GM23338 (cell line): ENCODE measurements at regions not wholly inside any gene's neighbourhood (a gene's known extent, or its start where the extent isn't known, plus 50 kb on each side); places are given as distances from the start of the nearest gene placed in this dataset.

Source experiments
- ATAC-seq: fragments of 200-7000 bp; cut with Tn5 transposase; 3 replicates; pipeline ENCODE4 v1.9.1; 2020
- DNase-seq: peaks from one replicate; pipeline ENCODE4 v3.0.0-alpha.2; 2015; ENCODE audit warnings: low spot score
- H2AFZ ChIP-seq: fragments of 200-600 bp; sonication (generic); 2 replicates; pipeline ENCODE4 v1.8.0; 2016; ENCODE audit warnings: antibody characterized with exemption, mild to moderate bottlenecking, moderate library complexity
- H3F3A ChIP-seq: fragments of 200-600 bp; sonication (generic); replicated peaks from 2 replicates; pipeline ENCODE4 v1.8.0; 2017; ENCODE audit warnings: antibody characterized with exemption, mixed run types, low read depth
- H3K27ac ChIP-seq: fragments of 200-600 bp; sonication (generic); 2 replicates; pipeline ENCODE4 v1.6.1; 2016; ENCODE audit warnings: low read depth
- H3K27me3 ChIP-seq: fragments of 200-600 bp; sonication (generic); 2 replicates; pipeline ENCODE4 v1.8.0; 2016; ENCODE audit warnings: mild to moderate bottlenecking, mixed run types, moderate library complexity; ENCODE audit not compliant: insufficient read depth
- H3K36me3 ChIP-seq: fragments of 200-600 bp; sonication (generic); 2 replicates; pipeline ENCODE4 v1.8.0; 2016; ENCODE audit warnings: mild to moderate bottlenecking; ENCODE audit not compliant: insufficient read depth
- H3K4me1 ChIP-seq: fragments of 200-600 bp; sonication (generic); 2 replicates; pipeline ENCODE4 v1.8.0; 2016; ENCODE audit warnings: mild to moderate bottlenecking, moderate library complexity; ENCODE audit not compliant: insufficient read depth
- H3K4me2 ChIP-seq: fragments of 200-600 bp; sonication (generic); 2 replicates; pipeline ENCODE4 v1.7.1; 2017; ENCODE audit warnings: mixed run types
- H3K4me3 ChIP-seq: fragments of 200-600 bp; sonication (generic); 2 replicates; pipeline ENCODE4 v1.6.1; 2016; ENCODE audit warnings: mixed run types
- H3K79me2 ChIP-seq: fragments of 200-600 bp; sonication (generic); replicated peaks from 2 replicates; pipeline ENCODE4 v1.8.0; 2017; ENCODE audit warnings: mild to moderate bottlenecking; ENCODE audit not compliant: insufficient read depth
- H3K9me2 ChIP-seq: fragments of 200-600 bp; sonication (generic); 2 replicates; pipeline ENCODE4 v1.8.0; 2017; ENCODE audit not compliant: insufficient read depth
- H4K20me1 ChIP-seq: fragments of 200-600 bp; sonication (generic); replicated peaks from 2 replicates; pipeline ENCODE4 v1.8.0; 2017; ENCODE audit warnings: mild to moderate bottlenecking; ENCODE audit not compliant: insufficient read depth
- H3K27ac Mint-ChIP-seq: 2 replicates; pipeline ENCODE4 v1.8.0; 2020; ENCODE audit warnings: inconsistent platforms, mild to moderate bottlenecking, moderate library complexity, mixed read lengths
- H3K27me3 Mint-ChIP-seq: 3 replicates; pipeline ENCODE4 v1.8.0; 2022; ENCODE audit warnings: low read depth, mild to moderate bottlenecking, moderate library complexity, mixed read lengths, inconsistent platforms; ENCODE audit not compliant: insufficient read depth, poor library complexity
- H3K36me3 Mint-ChIP-seq: 3 replicates; pipeline ENCODE4 v1.8.0; 2021; ENCODE audit warnings: low read depth, mild to moderate bottlenecking, inconsistent platforms, moderate library complexity, mixed read lengths
- H3K4me1 Mint-ChIP-seq: 3 replicates; pipeline ENCODE4 v1.8.0; 2020; ENCODE audit warnings: mild to moderate bottlenecking, inconsistent platforms, mixed read lengths
- H3K4me3 Mint-ChIP-seq: 3 replicates; pipeline ENCODE4 v1.8.0; 2021; ENCODE audit warnings: moderate library complexity, mild to moderate bottlenecking, inconsistent platforms, mixed read lengths
- H3K9me3 Mint-ChIP-seq: 3 replicates; pipeline ENCODE4 v1.8.0; 2020; ENCODE audit warnings: moderate library complexity, mild to moderate bottlenecking, inconsistent platforms, mixed read lengths
- CREB1 ChIP-seq: fragments of 250-450 bp; sonication (Bioruptor Pico); IDR thresholded peaks from 2 replicates; pipeline ENCODE4 v1.5.0; 2020; ENCODE audit warnings: low read depth, mild to moderate bottlenecking, moderate library complexity
- EZH2 ChIP-seq: fragments of 200-600 bp; sonication (generic); IDR thresholded peaks from one replicate; pipeline ENCODE4 v1.8.0; 2017; ENCODE audit warnings: antibody characterized with exemption, mild to moderate bottlenecking, low read depth; ENCODE audit not compliant: unreplicated experiment
- EZH2phosphoT487 ChIP-seq: fragments of 200-600 bp; sonication (generic); IDR thresholded peaks from one replicate; pipeline ENCODE4 v1.8.1; 2018; ENCODE audit warnings: antibody characterized with exemption; ENCODE audit not compliant: unreplicated experiment
- JUNB ChIP-seq: IDR thresholded peaks from one replicate; pipeline ENCODE4 v1.6.1; 2016; ENCODE audit warnings: antibody characterized with exemption; ENCODE audit not compliant: unreplicated experiment
- NANOG ChIP-seq: IDR thresholded peaks from 2 replicates; pipeline ENCODE4 v1.6.1; 2016; ENCODE audit warnings: antibody characterized with exemption, borderline replicate concordance
- POLR2AphosphoS5 ChIP-seq: IDR thresholded peaks from 2 replicates; pipeline ENCODE4 v1.6.1; 2016; ENCODE audit warnings: antibody characterized with exemption, low read depth
- STAT1 ChIP-seq: IDR thresholded peaks from one replicate; pipeline ENCODE4 v1.6.1; 2016; ENCODE audit warnings: antibody characterized with exemption; ENCODE audit not compliant: unreplicated experiment
- ZNF114 ChIP-seq: fragments of 250-450 bp; sonication (Bioruptor Pico); IDR thresholded peaks from 2 replicates; pipeline ENCODE4 v1.5.0; 2020; ENCODE audit warnings: mild to moderate bottlenecking, moderate library complexity
- ZNF331 ChIP-seq: fragments of 250-450 bp; sonication (Bioruptor Pico); IDR thresholded peaks from 2 replicates; pipeline ENCODE4 v1.5.0; 2020; ENCODE audit warnings: low read depth, mild to moderate bottlenecking, moderate library complexity
- TF ChIP-seq, protein P1 (sequence below): fragments of 250-450 bp; sonication (Bioruptor Pico); IDR thresholded peaks from 2 replicates; pipeline ENCODE4 v1.5.0; 2020; ENCODE audit warnings: mild to moderate bottlenecking, moderate library complexity
- TF ChIP-seq, protein P2 (sequence below): IDR thresholded peaks from 2 replicates; pipeline ENCODE4 v1.6.1; 2016; ENCODE audit warnings: antibody characterized with exemption
- TF ChIP-seq, protein P3 (sequence below), 2 experiments: fragments of 200-600 bp in 1 of 2; sonication (generic) in 1 of 2; conservative IDR thresholded peaks; 2 replicates each; pipeline versions ENCODE4 v1.5.1 to v1.6.1; 2016 to 2017; ENCODE audit warnings: antibody characterized with exemption in 2 of 2, low read depth in 2 of 2, mild to moderate bottlenecking in 2 of 2, moderate library complexity in 1 of 2

DNA sequence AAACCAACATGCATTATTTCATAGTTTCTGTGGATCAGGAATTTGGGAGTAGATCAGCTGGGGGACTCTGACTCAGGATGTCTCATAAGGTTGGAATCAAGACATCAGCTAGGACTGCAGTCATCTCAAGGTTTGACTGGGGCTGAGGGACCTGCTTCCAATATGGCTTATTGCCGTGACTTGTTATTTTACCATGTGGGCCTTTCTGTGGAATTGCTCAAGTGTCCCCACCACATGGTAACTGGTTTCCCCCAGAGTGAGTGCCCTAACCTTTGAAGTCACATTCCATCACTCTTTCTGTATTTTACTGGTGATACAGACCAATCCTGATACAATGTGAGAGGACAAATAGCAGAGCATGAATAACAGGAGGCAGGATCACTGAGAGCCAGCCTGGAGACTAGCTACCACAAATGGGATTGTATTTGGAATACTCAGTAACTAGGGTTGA lies 70.2 kb upstream of the ELL2 start:
- DNase-seq = no peak

DNA sequence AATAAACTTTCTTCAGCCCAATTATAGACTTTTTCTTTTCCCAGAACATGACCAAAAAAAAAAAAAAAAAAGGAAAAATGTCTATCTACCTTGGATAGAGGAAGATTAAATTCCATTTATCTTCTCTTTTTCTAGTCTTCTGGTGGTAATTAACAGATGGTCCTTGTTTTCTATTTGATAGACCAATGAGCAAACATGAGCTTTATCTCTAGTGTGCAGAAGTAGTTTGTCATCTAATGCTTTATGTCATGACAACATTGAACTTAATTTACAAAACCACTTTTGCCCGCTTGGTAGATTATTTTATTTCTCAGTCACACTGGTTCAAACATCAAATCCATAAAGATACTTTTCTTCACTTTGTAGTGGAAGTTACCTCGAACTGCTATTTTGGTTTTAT lies 69.5 kb upstream of the ELL2 start:
- Histone ChIP-seq H3K27ac (no peak overlapping the region), H3K4me2 (no peak overlapping the region), H3K9me2 (no peaks in the 10 kb centered on the region), H3K79me2 (no peaks in the 10 kb centered on the region), H2AFZ (no peak overlapping the region), H3K27me3 (no peaks in the 10 kb centered on the region), H3F3A (no peaks in the 10 kb centered on the region), H4K20me1 (no peaks in the 10 kb centered on the region), H3K4me3 (no peak overlapping the region), H3K4me1 (no peaks in the 10 kb centered on the region), H3K36me3 (no peaks in the 10 kb centered on the region)
- Mint-ChIP-seq H3K4me1 (no peaks in the 10 kb centered on the region), H3K4me3 (no peak overlapping the region), H3K27me3 (no peaks in the 10 kb centered on the region), H3K27ac (no peak overlapping the region), H3K36me3 (no peaks in the 10 kb centered on the region), H3K9me3 (no peaks in the 10 kb centered on the region)
- ATAC-seq = no peak
- no peak for DNase-seq
- no peak for TF ChIP-seq JUNB
- TF ChIP-seq ZNF114 (CRISPR knock-in tag) = no peak
- TF ChIP-seq, protein P1, sequence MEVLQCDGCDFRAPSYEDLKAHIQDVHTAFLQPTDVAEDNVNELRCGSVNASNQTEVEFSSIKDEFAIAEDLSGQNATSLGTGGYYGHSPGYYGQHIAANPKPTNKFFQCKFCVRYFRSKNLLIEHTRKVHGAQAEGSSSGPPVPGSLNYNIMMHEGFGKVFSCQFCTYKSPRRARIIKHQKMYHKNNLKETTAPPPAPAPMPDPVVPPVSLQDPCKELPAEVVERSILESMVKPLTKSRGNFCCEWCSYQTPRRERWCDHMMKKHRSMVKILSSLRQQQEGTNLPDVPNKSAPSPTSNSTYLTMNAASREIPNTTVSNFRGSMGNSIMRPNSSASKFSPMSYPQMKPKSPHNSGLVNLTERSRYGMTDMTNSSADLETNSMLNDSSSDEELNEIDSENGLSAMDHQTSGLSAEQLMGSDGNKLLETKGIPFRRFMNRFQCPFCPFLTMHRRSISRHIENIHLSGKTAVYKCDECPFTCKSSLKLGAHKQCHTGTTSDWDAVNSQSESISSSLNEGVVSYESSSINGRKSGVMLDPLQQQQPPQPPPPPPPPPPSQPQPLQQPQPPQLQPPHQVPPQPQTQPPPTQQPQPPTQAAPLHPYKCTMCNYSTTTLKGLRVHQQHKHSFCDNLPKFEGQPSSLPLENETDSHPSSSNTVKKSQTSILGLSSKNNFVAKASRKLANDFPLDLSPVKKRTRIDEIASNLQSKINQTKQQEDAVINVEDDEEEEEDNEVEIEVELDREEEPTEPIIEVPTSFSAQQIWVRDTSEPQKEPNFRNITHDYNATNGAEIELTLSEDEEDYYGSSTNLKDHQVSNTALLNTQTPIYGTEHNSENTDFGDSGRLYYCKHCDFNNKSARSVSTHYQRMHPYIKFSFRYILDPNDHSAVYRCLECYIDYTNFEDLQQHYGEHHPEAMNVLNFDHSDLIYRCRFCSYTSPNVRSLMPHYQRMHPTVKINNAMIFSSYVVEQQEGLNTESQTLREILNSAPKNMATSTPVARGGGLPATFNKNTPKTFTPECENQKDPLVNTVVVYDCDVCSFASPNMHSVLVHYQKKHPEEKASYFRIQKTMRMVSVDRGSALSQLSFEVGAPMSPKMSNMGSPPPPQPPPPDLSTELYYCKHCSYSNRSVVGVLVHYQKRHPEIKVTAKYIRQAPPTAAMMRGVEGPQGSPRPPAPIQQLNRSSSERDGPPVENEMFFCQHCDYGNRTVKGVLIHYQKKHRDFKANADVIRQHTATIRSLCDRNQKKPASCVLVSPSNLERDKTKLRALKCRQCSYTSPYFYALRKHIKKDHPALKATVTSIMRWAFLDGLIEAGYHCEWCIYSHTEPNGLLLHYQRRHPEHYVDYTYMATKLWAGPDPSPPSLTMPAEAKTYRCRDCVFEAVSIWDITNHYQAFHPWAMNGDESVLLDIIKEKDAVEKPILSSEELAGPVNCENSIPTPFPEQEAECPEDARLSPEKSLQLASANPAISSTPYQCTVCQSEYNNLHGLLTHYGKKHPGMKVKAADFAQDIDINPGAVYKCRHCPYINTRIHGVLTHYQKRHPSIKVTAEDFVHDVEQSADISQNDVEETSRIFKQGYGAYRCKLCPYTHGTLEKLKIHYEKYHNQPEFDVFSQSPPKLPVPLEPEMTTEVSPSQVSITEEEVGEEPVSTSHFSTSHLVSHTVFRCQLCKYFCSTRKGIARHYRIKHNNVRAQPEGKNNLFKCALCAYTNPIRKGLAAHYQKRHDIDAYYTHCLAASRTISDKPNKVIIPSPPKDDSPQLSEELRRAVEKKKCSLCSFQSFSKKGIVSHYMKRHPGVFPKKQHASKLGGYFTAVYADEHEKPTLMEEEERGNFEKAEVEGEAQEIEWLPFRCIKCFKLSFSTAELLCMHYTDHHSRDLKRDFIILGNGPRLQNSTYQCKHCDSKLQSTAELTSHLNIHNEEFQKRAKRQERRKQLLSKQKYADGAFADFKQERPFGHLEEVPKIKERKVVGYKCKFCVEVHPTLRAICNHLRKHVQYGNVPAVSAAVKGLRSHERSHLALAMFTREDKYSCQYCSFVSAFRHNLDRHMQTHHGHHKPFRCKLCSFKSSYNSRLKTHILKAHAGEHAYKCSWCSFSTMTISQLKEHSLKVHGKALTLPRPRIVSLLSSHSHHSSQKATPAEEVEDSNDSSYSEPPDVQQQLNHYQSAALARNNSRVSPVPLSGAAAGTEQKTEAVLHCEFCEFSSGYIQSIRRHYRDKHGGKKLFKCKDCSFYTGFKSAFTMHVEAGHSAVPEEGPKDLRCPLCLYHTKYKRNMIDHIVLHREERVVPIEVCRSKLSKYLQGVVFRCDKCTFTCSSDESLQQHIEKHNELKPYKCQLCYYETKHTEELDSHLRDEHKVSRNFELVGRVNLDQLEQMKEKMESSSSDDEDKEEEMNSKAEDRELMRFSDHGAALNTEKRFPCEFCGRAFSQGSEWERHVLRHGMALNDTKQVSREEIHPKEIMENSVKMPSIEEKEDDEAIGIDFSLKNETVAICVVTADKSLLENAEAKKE (CRISPR knock-in tag) = no peak
- TF ChIP-seq, protein P2, sequence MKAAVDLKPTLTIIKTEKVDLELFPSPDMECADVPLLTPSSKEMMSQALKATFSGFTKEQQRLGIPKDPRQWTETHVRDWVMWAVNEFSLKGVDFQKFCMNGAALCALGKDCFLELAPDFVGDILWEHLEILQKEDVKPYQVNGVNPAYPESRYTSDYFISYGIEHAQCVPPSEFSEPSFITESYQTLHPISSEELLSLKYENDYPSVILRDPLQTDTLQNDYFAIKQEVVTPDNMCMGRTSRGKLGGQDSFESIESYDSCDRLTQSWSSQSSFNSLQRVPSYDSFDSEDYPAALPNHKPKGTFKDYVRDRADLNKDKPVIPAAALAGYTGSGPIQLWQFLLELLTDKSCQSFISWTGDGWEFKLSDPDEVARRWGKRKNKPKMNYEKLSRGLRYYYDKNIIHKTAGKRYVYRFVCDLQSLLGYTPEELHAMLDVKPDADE = no peak
- TF ChIP-seq, protein P3, sequence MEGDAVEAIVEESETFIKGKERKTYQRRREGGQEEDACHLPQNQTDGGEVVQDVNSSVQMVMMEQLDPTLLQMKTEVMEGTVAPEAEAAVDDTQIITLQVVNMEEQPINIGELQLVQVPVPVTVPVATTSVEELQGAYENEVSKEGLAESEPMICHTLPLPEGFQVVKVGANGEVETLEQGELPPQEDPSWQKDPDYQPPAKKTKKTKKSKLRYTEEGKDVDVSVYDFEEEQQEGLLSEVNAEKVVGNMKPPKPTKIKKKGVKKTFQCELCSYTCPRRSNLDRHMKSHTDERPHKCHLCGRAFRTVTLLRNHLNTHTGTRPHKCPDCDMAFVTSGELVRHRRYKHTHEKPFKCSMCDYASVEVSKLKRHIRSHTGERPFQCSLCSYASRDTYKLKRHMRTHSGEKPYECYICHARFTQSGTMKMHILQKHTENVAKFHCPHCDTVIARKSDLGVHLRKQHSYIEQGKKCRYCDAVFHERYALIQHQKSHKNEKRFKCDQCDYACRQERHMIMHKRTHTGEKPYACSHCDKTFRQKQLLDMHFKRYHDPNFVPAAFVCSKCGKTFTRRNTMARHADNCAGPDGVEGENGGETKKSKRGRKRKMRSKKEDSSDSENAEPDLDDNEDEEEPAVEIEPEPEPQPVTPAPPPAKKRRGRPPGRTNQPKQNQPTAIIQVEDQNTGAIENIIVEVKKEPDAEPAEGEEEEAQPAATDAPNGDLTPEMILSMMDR (conservative IDR thresholded peaks at IDR 0.05; ENCODE audit: low read depth in 2 of 2) = no peak
- no peak for TF ChIP-seq NANOG
- no peak for TF ChIP-seq CREB1 (CRISPR knock-in tag)
- TF ChIP-seq POLR2AphosphoS5 = no peak
- no peak for TF ChIP-seq EZH2
- TF ChIP-seq STAT1 = no peak
- TF ChIP-seq ZNF331 = no peak
- TF ChIP-seq EZH2phosphoT487 = no peak

More for the DNA sequence above, 70.2 kb upstream of the ELL2 start:
- Histone ChIP-seq H3K4me2 (no peak overlapping the region), H3F3A (no peaks in the 10 kb centered on the region), H3K36me3 (no peaks in the 10 kb centered on the region), H3K27me3 (no peaks in the 10 kb centered on the region), H4K20me1 (no peaks in the 10 kb centered on the region), H3K4me1 (no peaks in the 10 kb centered on the region), H3K27ac (no peak overlapping the region), H2AFZ (no peak overlapping the region), H3K9me2 (no peaks in the 10 kb centered on the region), H3K79me2 (no peaks in the 10 kb centered on the region), H3K4me3 (no peak overlapping the region)
- Mint-ChIP-seq H3K36me3 (no peaks in the 10 kb centered on the region), H3K9me3 (no peaks in the 10 kb centered on the region), H3K4me3 (no peak overlapping the region), H3K27me3 (no peaks in the 10 kb centered on the region), H3K27ac (no peak overlapping the region), H3K4me1 (no peaks in the 10 kb centered on the region)
- TF ChIP-seq ZNF114 (CRISPR knock-in tag) (no peak), NANOG (no peak), CREB1 (CRISPR knock-in tag) (no peak)
- ATAC-seq = no peak
